GM08714 (cell line): ENCODE measurements at regions not wholly inside any gene's neighbourhood (a gene's known extent, or its start where the extent isn't known, plus 50 kb on each side); places are given as distances from the start of the nearest gene placed in this dataset.

Experiments
- H3K4me3 ChIP-seq: fragments of 200-500 bp; sonication (Bioruptor generic); 2 replicates; pipeline ENCODE4 v1.5.1; 2014; ENCODE audit warnings: mild to moderate bottlenecking, low read length, inconsistent platforms
- ZNF274 ChIP-seq: IDR thresholded peaks from 2 replicates; pipeline ENCODE4 v1.6.1; 2012; ENCODE audit warnings: mild to moderate bottlenecking, low read depth, low read length

GRCh38 chr22:48973694-48974041 is 854.0 kb downstream of the BRD1 start:
- H3K4me3 ChIP-seq: no peak overlapping the region
- TF ChIP-seq ZNF274: no peak

DNA sequence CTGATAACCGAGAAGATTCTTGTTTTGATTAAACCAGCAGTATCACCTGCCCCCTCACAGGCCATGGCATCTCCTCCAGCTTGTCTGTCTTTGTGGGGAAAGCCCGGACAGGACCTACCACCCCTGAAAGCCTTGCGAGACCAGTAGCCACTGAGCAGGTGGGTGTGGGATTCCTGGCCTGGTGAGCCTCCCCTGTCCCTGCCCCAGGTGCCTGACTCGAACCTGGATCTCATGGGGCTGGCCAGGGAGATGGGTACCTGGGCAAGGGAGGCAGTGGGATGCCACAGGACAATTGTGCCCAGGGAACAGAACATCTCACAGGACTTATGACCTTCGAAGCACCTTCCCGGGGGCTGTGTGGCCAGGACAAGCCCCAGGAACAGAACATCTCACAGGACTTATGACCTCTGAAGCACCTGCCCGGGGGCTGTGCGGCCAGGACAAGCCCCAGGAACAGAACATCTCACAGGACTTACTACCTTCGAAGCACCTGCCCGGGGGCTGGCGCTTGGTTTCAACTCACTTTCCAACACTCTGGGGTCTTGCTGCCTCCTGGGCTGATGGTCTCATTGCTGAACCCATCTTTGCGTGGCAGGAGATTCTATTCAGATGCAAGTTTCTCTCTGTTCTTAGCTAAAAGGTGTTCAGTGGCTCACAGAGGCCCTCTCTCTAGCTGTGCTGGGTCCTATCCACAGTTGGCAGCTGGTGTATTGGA is 854.5 kb downstream of the BRD1 start:
- no peak for TF ChIP-seq ZNF274

GRCh38 chr22:48968201-48968959 is 859.3 kb downstream of the BRD1 start:
- no peak for TF ChIP-seq ZNF274
- no peak overlapping the region for H3K4me3 ChIP-seq

More for the DNA sequence above, 854.5 kb downstream of the BRD1 start:
- H3K4me3 ChIP-seq: no peak overlapping the region

GRCh38 chr22:48963405-48963804 is 864.3 kb downstream of the BRD1 start:
- H3K4me3 ChIP-seq: no peak overlapping the region
- no peak for TF ChIP-seq ZNF274

GRCh38 chr22:48961705-48962104 is 866.0 kb downstream of the BRD1 start:
- no peak for TF ChIP-seq ZNF274
- H3K4me3 ChIP-seq: no peak overlapping the region

DNA sequence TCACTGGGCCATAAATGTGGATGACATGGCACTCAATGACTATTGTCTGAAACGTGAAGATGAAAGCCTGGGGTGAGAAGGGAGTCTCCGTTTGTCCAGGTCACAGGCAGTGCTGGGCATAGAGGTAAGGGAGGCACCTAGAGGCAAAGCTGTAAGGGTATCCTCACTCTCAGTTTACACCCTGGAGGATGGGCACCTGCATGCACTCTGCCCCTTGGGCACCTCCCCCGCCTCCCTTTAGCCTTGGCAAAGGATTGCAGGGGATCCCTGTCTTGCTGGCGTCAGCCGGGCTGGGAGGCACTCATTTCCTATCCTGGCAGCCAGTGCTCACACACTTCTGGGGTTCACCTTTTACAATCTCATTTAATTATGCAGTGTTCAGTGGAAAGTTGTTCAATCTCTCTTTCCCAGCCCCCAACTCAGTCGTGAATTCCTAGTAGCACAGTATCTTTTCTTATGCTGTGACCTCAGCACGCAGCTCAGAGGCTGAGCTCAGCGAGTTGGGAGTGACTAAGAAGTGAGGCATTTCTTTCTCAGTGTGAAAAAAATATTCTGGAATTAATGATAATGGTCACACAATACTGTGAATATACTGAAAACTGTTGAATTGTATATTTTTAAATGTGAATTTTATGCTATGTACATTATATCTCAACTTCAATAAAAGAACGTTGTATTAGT is 866.6 kb downstream of the BRD1 start:
- no peak overlapping the region for H3K4me3 ChIP-seq
- TF ChIP-seq ZNF274: no peak

- H3K4me3 ChIP-seq: no peak overlapping the region
- TF ChIP-seq ZNF274: no peak
Observed at GRCh38 chr22:48960576-48960975, 867.1 kb downstream of the BRD1 start.

GRCh38 chr22:48959496-48959895 is 868.2 kb downstream of the BRD1 start:
- no peak for TF ChIP-seq ZNF274
- no peak overlapping the region for H3K4me3 ChIP-seq

GRCh38 chr22:48957987-48958321 is 869.7 kb downstream of the BRD1 start:
- H3K4me3 ChIP-seq: no peak overlapping the region
- no peak for TF ChIP-seq ZNF274

DNA sequence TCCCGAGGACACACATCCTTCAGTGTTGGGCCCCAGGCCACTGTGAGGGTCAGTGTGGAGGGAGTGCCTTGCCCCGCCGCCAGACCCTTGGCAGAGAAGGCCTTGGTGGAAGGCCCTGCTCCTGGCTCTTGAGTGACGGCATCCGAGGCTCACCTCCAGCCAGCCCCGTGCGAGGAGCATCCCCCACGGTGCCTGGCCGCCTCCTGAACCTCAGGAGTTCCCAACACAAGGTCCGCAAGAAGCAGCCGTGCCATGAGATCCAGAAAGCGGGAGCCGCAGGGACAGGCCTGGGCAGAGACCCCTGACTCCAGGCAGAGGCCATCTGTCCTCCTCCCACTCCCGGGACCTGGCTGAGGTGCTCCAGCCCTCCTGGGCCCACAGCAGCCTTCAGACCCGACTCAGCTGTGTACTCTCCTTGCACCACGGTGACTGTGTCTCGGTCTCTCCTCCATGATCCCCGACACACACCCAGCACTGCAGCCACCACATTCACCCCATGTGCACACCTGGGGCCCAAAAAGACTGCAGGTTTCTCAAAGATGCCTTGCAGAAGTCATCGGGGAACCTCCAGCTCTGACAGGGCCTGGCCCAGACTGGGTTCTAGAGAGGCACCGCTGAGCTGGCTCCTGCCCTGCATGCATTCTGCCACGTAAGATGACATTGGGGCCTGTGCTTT is 870.2 kb downstream of the BRD1 start:
- TF ChIP-seq ZNF274: no peak

GRCh38 chr22:48955351-48956311 is 872.0 kb downstream of the BRD1 start:
- no peak overlapping the region for H3K4me3 ChIP-seq
- no peak for TF ChIP-seq ZNF274

More for the DNA sequence above, 870.2 kb downstream of the BRD1 start:
- no peak overlapping the region for H3K4me3 ChIP-seq

- TF ChIP-seq ZNF274: no peak
- no peak overlapping the region for H3K4me3 ChIP-seq
Observed at GRCh38 chr22:48954781-48955311, 872.8 kb downstream of the BRD1 start.

DNA sequence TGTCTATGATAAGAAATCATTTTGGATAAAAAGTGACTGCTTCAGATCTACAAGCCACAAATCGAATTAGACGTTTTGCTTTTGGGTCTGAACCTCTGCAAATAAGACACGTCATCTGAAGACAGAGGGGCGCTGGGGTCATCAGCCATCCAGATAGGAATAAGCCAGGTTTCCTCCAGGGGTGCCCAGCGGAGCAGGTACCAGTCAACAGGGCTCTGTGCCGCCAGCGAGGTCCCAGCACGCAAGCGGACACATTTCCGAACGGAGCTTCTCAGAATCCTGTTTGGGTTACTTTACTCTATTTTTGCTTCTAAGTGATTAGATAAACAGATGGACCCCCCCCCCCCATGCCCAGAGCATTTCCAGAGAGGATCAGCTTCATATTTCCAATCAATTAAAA is 873.8 kb downstream of the BRD1 start:
- no peak for TF ChIP-seq ZNF274
- no peak overlapping the region for H3K4me3 ChIP-seq
